ENCODE measurements at regions not wholly inside any gene's neighbourhood (a gene's known extent, or its start where the extent isn't known, plus 50 kb on each side); places are given as distances from the start of the nearest gene placed in this dataset.

- TF ChIP-seq CTCF (IDR thresholded peaks at IDR 0.05) = no peak
- no peak for TF ChIP-seq POLR2A (IDR thresholded peaks at IDR 0.05)
These were observed 416.2 kb upstream of the PRKX start for GRCh38 chrX:4129626-4130025.
